NCI-H345 (cell line): ENCODE measurements at regions not wholly inside any gene's neighbourhood (a gene's known extent, or its start where the extent isn't known, plus 50 kb on each side); places are given as distances from the start of the nearest gene placed in this dataset.
"Not testable (repeated sequence)": the region's sequence is repeated elsewhere in the genome, so short reads cannot be mapped to it uniquely, and the experiment has no call there.

Experiments
- DNase-seq: peaks from one replicate; lab custom pipeline; 2025; lab: John Stamatoyannopoulos, UW

DNA sequence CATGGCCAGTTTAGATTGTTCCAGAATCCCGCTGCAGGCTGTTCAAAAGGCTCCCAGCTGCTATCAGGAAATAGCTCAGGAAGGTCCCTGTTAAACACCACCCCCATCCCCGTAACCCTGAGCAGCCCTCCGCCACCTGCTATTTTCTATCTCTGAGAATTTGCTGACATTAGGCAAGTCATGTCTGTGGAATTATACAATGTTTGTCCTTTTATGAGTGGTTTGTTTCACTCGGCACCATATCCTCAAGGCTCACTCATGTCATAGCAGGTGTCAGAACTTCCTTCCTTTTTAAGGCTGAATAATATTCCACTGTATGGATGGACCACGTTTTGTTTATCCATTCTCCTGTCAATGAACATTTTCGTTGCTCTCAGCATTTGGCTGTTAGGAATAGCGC lies 164.3 kb upstream of the FOXF1 start:
- no peak for DNase-seq

DNA sequence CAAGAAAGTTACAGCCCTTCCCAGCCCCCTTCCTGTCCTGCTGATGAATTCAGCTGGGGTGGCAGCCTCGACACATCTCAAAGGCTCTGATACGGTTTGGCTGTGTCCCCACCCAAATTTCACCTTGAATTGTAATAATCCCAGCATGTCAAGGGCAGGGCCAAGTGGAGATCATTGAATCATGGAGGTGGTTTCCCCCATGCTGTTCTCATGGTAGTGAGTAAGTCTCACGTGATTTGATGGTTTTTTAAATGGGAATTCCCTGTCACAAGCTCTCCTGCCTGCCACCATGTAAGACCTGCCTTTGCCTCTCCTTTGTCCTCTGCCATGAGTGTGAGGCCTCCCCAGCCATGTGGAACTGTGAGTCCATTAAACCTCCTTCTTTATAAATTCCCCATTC lies 163.2 kb upstream of the FOXF1 start:
- no peak for DNase-seq

DNA sequence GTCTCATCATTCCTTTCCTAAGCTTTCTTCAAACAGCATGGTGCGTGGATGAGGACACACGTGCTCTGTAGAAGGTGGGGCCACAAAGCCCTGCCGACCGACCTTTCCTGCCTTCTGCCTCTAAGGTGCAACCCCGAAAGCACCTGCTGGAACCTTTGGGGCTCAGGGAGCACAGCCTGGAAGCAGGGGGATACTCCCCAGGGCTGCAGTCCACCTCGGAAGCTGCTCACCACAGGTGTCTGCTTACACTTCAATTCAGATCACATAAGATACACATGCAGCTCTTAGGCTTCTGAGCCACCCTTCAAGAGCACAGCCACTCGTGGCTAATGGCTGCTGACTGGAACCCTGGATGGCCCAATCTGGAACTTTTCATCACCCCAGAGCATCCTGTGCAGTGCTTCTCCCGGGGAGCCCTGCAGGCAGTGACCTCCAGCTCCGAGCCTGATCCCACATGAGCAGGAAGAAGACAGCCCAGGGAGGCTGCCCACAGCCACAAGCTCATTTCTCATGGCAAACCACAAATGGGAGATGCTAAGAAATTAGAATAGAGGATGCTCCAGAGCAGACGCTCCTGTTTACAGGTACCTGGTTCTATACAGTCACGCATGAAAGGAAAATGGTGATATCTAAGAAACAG lies 162.3 kb upstream of the FOXF1 start:
- no peak for DNase-seq

DNA sequence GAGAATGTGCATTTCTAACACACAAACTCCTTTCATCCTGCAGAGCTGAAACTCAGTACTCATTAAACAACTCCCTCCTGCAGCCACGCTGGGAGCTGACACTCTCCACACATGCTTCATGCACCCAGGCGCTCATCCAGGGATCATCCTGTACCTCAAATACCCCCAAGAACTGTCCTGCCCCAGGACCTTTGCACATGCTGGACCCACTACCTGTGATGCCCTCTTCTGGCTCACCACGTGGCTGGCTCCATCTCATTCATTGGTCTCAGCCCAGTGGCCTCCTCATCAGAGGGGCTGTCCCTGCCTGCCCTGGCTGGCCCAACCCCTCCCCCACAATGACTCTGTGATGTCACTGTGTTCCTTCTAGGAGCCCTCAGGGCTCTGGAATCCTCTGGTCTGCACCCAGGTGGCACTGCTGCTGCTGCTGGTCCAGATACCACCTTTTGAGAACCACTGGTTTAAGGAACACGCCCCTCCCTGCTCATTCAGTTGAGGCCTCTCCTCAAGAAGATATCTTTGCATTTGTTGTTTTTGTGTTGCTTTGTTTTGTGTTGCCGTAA lies 160.9 kb upstream of the FOXF1 start:
- DNase-seq = no peak

DNA sequence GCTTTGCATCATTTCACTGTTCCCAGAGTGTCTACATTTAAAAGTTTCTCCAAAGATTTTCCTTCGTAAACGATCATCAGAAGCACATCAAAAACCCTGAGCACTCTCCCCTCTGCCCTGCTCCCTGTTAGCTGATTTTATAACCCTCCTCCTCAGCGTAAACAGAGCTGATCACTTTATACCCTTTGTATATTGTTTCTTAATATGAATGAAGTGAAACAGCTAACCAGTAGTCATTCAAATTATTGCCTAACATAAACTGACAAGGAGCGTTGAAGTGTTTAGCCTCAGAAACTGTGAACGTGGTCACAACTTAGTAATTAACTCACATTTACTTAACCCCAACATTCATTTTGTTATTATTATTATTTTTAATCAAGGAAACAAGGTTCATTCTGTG lies 160.0 kb upstream of the FOXF1 start:
- DNase-seq = no peak

DNA sequence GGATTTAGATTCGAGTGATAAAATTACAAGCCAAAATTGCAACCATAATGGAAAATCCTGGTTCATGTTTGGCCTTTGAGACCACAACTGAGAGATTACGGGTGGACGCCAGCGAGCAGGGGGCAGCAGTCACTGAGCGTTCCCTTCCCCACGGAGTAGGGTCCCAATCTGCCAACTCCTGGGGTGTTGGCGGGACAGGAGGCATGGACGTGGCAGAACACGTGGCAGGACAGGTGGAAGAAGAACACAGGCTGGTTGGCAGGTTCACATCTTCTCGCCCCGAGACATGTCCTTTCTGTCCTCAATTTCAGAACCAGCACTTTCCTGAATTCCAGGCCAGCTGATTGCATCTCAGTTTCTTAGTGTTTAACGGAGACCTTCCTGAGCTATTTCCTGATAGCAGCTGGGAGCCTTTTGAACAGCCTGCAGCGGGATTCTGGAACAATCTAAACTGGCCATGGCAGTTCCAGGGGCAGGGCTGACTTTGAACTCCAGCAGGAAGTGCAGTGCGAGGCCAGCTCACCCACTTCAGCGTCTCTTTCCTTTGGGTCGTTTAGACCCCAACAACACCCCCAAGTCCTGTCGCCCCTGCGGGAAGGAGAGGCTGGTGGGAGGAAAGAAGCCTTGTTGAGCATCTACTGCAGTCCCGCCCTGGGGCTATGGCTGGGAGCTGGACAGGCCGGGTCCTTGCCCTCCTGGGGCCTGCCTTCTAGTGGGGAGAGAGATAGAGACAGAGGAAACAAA lies 159.1 kb upstream of the FOXF1 start:
- DNase-seq = no peak

DNA sequence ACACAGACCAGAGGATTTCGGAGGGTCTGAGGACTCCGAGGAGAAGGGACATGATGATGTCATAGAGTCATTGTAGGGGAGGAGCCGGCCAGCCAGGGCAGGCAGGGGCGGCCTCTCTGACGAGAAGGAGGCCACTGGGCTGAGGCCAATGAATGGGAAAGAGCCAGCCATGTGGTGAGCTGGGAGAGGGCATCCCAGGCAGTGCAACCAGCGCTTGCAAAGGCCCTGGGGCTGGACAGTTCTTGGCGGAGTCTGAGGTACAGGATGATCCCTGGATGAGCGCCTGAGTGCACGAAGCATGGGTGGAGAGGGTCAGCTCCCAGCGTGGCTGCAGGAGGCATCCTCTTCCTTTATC lies 158.6 kb upstream of the FOXF1 start:
- not testable (repeated sequence) for DNase-seq

DNA sequence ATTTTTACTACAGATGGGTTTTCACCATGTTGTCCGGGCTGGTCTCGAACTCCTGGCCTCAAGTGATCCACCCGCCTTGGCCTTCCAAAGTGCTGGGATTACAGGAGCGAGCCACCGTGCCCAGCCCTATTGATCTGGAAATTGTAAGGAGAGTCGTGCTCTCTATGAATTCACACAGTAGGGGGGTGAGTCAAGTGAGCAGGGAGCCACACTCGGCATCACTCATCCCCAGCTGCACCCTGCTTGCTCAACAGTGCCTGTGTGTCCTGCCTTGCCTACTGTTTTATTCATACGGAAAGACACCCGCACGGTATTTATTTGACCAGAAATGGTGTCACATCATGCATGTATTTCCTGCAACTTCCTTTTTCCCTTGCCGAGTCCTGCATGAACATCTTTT lies 157.2 kb upstream of the FOXF1 start:
- DNase-seq = no peak

DNA sequence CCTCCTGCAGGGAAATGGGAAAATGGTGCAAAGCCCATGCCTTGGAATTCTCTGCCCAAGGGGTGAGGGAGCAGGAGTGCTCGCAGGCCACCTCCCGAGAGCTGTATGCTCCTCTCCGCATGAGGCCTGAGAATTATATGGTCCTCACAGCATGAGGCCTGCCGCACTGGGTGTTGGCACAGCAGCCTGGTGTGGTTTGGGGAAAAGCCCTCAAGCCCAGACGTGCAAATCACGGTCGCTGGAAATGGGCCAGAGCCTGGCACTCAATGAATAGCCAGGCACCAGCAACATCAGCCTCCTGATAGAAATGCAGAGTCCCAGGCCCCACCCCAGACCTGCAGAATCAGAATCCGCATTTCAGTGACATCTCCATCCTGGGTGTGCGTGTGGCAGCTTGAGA lies 156.4 kb upstream of the FOXF1 start:
- no peak for DNase-seq

DNA sequence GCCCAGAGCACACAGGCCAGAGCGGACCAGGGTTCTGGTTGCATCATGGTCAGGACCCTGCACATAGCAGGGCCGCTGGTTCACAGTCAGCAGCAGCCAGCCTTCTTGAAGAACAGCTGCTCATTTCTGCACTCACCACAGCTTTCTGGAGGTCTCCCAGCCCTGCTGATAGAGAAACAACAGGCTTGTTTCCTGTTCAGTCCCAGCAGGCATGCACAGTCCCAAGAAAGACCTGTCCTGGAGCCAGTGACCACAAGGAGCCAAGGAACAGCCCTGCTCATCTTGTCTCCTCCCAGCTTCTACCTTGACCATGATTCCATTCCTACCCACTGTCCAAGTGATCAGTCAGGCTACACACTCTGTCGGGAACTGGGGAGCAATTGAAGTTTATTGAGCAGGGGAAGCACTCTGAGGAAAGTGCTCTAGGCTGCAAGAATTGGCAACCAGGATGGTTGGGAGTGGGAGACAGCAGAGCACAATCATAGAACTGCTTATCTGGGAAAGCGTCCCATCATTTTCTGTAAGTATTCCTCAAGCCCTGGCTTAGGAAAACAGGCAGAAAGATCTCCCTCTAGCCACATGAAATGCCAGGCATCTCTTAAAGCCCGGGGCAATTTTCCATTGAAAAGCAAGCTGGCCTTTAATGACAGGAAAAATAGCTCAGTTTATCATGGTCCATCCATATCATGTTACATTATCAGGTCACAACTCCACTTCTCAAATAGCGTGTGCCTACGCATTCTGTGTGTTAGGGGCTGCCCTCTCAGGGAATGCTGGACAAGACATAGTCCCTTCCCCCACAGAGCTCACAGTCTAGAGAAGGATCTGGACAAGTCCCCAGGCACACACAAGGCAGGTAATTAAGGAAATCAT lies 155.4 kb upstream of the FOXF1 start:
- no peak for DNase-seq

DNA sequence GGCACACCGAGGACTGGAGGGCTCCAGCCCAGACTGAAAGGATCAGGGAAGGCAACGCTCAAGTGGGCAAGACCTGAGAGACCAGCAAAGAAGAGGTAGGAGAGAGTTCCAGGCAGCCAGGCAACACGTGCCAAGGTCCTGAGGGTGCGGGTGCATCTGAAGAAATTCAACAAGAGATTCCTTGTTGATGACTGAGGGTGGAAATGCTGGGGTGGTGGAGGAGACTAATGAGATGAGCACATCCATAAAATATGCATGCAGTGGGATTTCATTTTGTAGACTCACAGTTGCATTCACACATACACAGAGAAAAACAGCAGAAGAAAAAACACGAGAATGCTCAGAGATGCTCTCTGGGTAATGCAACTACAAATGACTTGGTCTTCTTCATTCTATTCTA lies 154.8 kb upstream of the FOXF1 start:
- DNase-seq = no peak

DNA sequence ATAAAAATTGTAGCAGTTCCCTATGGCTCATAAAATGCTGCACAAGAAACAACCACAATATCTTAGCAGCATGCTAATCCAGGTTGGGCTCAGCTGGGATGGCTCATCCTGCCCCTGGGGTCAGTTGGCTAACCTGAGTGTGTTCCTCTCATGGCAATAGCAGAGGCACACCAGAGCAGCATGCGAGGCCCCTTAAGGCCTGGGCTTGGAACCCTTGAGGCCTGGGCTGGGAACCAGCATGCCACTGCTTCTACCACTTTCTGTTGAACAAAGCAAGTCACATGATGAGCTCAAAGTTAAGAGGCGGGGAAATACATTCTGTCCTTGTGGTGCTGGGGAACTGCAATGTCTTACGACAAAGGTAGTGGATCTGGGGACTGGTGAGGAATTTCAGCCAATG lies 154.4 kb upstream of the FOXF1 start:
- DNase-seq = no peak

DNA sequence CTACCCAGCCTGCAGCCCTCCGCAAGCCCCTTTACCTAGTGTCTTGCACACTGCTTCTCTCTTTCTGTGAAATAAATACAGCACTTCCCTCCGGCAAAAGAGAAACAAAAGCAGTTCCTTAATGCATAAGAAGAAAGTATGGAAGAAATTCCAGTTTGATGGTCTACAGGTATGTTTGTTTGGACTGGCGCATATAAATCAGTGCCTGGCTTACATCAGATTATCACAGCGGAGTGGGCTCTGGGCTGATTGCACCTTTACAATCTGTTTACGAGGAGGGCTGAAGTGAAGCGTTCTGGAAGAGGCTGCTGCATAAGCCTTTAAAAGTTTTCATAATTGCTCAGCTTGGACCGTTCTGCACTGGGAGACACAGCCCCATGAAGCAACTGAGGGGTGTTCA lies 153.5 kb upstream of the FOXF1 start:
- DNase-seq = no peak

DNA sequence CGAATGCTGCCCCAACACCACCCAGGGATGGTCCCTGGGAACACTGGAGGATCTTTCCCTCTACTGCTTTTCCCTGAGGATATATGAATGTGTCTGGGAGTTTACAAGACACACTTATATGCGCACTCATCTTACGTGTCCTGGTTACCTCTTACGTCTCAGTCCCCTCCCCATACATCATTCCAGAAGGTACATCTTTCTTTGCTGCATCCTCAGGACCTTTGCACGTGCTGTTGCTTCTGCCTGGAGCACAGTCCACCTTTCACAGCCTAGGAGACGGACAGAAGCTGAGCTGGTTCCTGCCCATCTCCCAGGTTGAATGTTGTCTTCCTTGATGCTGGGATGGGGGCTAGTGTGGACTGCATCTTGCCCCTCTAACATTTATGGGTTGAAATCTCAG lies 153.0 kb upstream of the FOXF1 start:
- no peak for DNase-seq

DNA sequence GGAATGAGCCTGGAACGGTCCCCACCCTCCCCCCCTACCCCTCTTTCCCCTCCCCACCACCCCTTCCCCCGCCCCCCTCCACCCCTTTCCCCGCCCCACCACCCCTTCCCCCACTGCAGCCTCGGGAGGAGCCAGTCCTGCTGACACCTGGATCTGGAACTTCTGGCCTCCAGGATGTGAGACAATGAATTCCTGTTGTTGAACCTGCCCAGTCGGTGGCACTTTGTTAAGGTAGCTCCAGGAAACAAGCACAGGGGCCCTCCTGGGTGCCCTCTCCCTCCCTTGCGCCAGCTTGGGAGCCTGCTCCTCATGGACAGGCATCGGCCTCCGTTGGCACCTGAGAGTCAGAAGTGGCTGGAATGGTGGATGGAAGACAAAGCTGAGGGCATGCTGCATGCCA lies 152.4 kb upstream of the FOXF1 start:
- no peak for DNase-seq

DNA sequence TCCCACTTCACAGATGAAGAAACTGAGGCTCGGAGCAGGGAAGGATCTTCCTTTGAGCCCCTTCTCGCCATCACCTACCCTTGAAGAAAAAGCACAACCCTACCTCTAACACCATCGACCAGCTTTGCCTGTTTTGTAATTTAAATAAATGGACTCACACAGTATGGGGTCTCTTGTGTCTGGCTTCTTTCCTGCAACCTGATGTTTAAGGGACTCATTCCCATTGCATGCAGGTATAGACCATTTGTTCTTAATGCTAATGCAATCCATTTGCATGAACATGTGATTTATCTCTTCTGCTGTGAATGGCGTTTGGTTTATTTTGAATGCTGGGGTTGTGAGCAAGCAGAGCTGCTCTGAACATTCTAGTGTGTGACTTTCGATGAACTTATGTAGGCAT lies 150.8 kb upstream of the FOXF1 start:
- DNase-seq = no peak

DNA sequence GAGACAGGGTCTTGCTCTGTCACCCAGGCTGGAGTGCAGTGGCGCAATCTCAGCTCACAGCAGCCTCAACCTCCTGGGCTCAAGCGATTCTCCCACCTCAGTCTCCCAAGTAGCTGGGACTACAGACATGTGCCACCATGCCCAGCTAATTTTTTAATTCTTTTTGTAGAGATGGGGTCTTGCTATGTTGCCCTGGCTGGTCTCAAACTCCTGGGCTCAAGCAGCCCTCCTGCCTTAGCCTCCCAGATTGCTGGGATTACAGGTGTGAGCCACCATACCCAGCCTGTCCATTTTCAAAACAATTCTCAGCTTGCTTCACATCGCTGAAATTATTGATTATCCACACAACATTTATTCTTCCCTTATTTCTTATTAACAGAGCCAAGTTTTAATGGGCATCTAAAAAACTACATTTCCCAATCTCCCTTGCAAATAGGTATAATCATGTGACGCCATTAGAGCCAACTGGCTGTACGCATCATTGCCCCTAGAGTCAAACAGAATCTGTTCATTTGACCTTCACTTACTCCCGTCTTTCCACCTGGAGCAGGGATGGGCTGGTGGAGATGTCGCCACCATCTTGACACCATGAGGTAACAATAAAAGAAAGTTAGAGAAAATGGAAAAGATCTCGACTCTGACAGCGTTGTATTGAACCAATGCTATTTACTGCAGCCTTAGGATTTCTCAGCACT lies 148.0 kb upstream of the FOXF1 start:
- DNase-seq = no peak

DNA sequence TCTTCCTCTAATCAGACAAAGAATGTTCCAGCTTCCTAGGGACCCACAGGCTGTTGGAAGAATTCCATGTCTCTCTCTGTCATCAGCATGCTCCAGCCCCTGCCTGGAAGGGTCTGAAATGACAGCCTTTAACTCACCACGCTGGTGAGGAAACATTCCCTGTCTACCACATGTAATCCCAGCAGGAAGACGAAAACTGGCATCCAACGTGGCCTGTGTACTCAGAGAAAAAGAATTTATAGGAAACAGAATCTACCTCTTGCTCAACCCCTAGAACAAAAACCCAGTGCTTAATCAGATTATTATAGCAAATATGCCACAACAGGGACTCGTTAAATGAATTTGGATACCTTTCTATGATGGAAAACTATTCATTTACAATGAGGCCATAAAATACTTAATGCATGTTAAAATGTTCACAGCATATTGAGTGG lies 147.3 kb upstream of the FOXF1 start:
- no peak for DNase-seq

DNA sequence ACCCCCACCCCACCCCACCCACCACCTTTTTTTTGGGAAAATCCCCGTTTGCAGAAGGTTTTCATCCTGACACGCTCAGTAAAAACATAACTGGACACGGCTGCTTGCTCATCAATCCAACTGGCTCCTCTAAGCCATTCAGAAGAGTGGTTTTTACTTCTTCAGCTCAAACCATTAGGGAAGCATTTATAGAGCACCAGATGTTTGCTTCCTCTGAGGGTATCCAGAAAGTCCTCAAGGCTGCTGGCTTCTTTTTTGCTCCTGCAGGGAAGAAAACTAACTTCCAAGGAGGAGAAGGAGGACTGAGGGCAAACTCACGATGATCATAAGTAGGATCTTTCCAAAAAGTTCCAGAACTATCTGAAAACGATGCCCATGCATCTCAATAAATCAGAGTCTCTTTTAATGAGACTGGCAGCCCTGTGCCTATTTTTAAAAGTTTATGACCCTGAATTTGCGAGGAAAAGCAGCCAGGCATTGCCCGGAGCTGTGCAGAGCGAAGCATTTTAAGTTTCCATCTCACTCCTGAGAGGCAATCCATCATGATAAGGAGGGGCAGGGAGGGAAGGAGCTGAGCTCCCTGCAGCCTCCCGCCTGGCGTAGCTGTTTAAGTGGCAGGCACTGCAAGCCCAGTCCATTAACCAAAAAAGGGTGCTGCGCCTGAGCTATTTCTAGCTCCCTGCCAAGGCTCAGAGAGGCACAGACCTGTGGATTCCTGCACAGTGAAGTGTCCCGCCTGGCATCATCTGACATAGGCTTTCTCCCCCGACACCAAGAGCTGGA lies 146.3 kb upstream of the FOXF1 start:
- no peak for DNase-seq

DNA sequence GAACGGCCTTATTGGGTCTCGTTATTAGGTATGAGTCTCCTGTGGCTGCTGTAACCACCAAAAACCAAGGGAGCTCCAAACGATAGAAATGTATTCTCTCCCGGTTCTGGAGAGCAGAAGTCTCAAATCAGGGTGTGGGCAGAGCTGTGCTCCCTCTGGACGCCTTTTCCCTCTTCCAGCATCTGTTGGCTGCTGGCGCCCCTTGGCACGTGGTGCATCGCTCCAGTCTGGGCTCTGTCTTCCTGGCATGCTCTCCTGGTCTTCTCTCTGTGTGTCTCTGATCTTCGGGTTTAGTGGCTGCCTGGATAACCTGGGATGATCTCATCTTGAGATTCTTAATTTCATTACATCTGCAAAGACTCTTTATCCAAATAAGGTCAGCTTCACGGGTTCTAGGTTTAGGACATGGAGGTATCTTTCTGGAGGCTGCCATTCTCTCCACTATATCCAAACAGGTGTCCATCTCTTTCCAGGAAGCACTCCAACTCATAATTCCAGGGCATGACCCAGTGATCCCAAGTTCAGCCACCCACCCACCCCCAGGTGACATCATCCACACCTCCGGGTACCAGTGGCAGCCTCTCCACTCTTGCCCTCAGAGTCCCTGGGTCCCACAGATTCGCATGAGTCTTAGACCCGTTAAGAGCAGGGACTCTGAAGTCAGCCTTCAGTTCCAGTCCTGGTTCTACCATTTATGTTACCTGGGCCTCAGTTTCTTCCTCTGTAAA lies 145.5 kb upstream of the FOXF1 start:
- DNase-seq = no peak
